ENCODE measurements at regions not wholly inside any gene's neighbourhood (a gene's known extent, or its start where the extent isn't known, plus 50 kb on each side); places are given as distances from the start of the nearest gene placed in this dataset.

GRCh38 chr20:48207505-48207904 is 422.2 kb upstream of the SULF2 start:
- TF ChIP-seq JUN (CRISPR knock-in tag; IDR thresholded peaks at IDR 0.05) = no peak
- no peak for TF ChIP-seq SP1 (IDR thresholded peaks at IDR 0.05)
- TF ChIP-seq SP1 (CRISPR knock-in tag; IDR thresholded peaks at IDR 0.05) = no peak
- no peak for TF ChIP-seq ZNF276 (CRISPR knock-in tag; IDR thresholded peaks at IDR 0.05; ENCODE audit: low read depth)
- no peak for TF ChIP-seq ZNF605 (CRISPR knock-in tag; IDR thresholded peaks at IDR 0.05)
- no peak for TF ChIP-seq CTCF (CRISPR knock-in tag; IDR thresholded peaks at IDR 0.05)
- TF ChIP-seq HHEX (CRISPR knock-in tag; IDR thresholded peaks at IDR 0.05) = no peak
- no peak for TF ChIP-seq CBX2 (IDR thresholded peaks at IDR 0.05; ENCODE audit: low read depth, low read length)
- no peak for TF ChIP-seq CBX2 (CRISPR knock-in tag; IDR thresholded peaks at IDR 0.05; ENCODE audit: low read depth)
- no peak for TF ChIP-seq GTF2F1 (IDR thresholded peaks at IDR 0.05; ENCODE audit: low read length)
- TF ChIP-seq ZNF552 (CRISPR knock-in tag; IDR thresholded peaks at IDR 0.05; ENCODE audit: borderline replicate concordance) = no peak
- no peak for TF ChIP-seq MAFK (conservative IDR thresholded peaks at IDR 0.05 in 1 of 2, IDR thresholded peaks at IDR 0.05 in 1 of 2; ENCODE audit: low read length in 2 of 2)
- no peak for TF ChIP-seq MIER2 (CRISPR knock-in tag; IDR thresholded peaks at IDR 0.05)
- no peak for TF ChIP-seq EZH2 (conservative IDR thresholded peaks at IDR 0.05; ENCODE audit: low read depth, low read length)
- TF ChIP-seq ARID4A (CRISPR knock-in tag; IDR thresholded peaks at IDR 0.05; ENCODE audit: borderline replicate concordance) = no peak
